K562 (cell line): ENCODE measurements at regions not wholly inside any gene's neighbourhood (a gene's known extent, or its start where the extent isn't known, plus 50 kb on each side); places are given as distances from the start of the nearest gene placed in this dataset.

Experiments
- ATAC-seq: fragments of 200-7000 bp; cut with Tn5 transposase; 3 replicates; pipeline ENCODE4 v1.9.1; 2020; ENCODE audit warnings: moderate library complexity
- BruUV-seq: library from RNA; stranded (reverse); fragments of 400-500 nt; replicated peaks from 2 replicates; lab custom pipeline; 2021; lab: Mats Ljungman, UMichigan
- CTCF ChIA-PET: fragments of 300-600 bp; formaldehyde crosslinking; extraction: SDS; loops from one replicate; lab custom pipeline; 2021; ENCODE audit warnings: low intra/inter-chr PET ratio; lab: Yijun Ruan, JAX
- POLR2A ChIA-PET: fragments of 300-600, 350-650 bp; sonication (Branson Sonifier 250); formaldehyde crosslinking; extraction: SDS; loops from one replicate; lab custom pipeline; 2021; ENCODE audit warnings: antibody characterized with exemption, inconsistent platforms; lab: Yijun Ruan, JAX
- DNase-seq, 4 experiments: peaks; one replicate each; pipeline versions ENCODE4 v3.0.0 to v3.0.0-alpha.2; 2011 to 2018; ENCODE audit warnings: low spot score in 3 of 4, mixed read lengths in 3 of 4; ENCODE audit errors: extremely low read depth in 1 of 4
- FAIRE-seq: peaks from 2 replicates; lab custom pipeline; 2011; peaks lifted over from hg19 to GRCh38; lab: Jason Lieb, UNC
- H2AFZ ChIP-seq: 2 replicates; pipeline ENCODE4 v1.6.0; 2011; ENCODE audit warnings: low read depth, low read length, control low read depth, inconsistent platforms
- H3K27ac ChIP-seq: fragments of 200-600 bp; 3 replicates; pipeline ENCODE4 v1.8.0; 2011; ENCODE audit warnings: low read depth, mild to moderate bottlenecking, control low read depth, inconsistent platforms, low read length, moderate library complexity, mixed read lengths; ENCODE audit errors: extremely low read depth
- H3K27me3 ChIP-seq, 2 experiments: fragments of 300-600 bp in 1 of 2; 2 replicates in 1 of 2; 3 replicates in 1 of 2; pipeline versions ENCODE4 v1.6.0 to v1.8.0; 2011; ENCODE audit warnings: inconsistent platforms in 2 of 2, low read length in 2 of 2, mild to moderate bottlenecking in 1 of 2, mixed read lengths in 1 of 2, moderate library complexity in 1 of 2; ENCODE audit not compliant: control insufficient read depth in 2 of 2, insufficient read depth in 2 of 2
- H3K36me3 ChIP-seq: fragments of 300-600 bp; 3 replicates; pipeline ENCODE4 v1.8.0; 2011; ENCODE audit warnings: mild to moderate bottlenecking, low read length, inconsistent platforms; ENCODE audit not compliant: control insufficient read depth, insufficient read depth
- H3K4me1 ChIP-seq, 2 experiments: fragments of 200-600 bp in 1 of 2; replicated peaks in 1 of 2; 2 replicates in 1 of 2; 3 replicates in 1 of 2; pipeline versions ENCODE4 v1.5.1 to v1.8.0; 2011; ENCODE audit warnings: inconsistent platforms in 2 of 2, low read length in 2 of 2, mild to moderate bottlenecking in 1 of 2, mixed read lengths in 1 of 2, moderate library complexity in 1 of 2; ENCODE audit not compliant: control insufficient read depth in 2 of 2, insufficient read depth in 2 of 2
- H3K4me2 ChIP-seq: 2 replicates; pipeline ENCODE4 v1.6.1; 2011; ENCODE audit warnings: low read length, control low read depth, inconsistent platforms, mixed read lengths; ENCODE audit not compliant: insufficient read depth
- H3K4me3 ChIP-seq: fragments of 200-600 bp; sonication (generic), shearing (Covaris generic); 2 replicates; pipeline ENCODE4 v1.5.1; 2016; ENCODE audit warnings: control low read depth, inconsistent platforms
- H3K79me2 ChIP-seq: fragments of 200-600 bp; 3 replicates; pipeline ENCODE4 v1.8.0; 2011; ENCODE audit warnings: low read length, inconsistent platforms; ENCODE audit not compliant: control insufficient read depth, insufficient read depth
- H3K9ac ChIP-seq, 2 experiments: 2 replicates each; pipeline versions ENCODE4 v1.6.0 to v1.6.1; 2011; ENCODE audit warnings: low read depth in 2 of 2, low read length in 2 of 2, control low read depth in 1 of 2, inconsistent platforms in 1 of 2, mild to moderate bottlenecking in 1 of 2, mixed read lengths in 1 of 2; ENCODE audit not compliant: insufficient read depth in 1 of 2
- H3K9me1 ChIP-seq: one replicate; pipeline ENCODE4 v1.6.0; 2011; ENCODE audit warnings: inconsistent platforms, mild to moderate bottlenecking, low read length, moderate library complexity; ENCODE audit not compliant: control insufficient read depth, insufficient read depth
- H3K9me3 ChIP-seq: replicated peaks from 2 replicates; pipeline ENCODE4 v1.5.1; 2011; ENCODE audit warnings: low read depth, low read length, inconsistent platforms; ENCODE audit not compliant: control insufficient read depth, insufficient read depth
- H4K20me1 ChIP-seq: replicated peaks from 2 replicates; pipeline ENCODE4 v1.6.1; 2011; ENCODE audit warnings: low read length, inconsistent platforms, mixed read lengths; ENCODE audit not compliant: control insufficient read depth, insufficient read depth
- FOXK1 ChIP-seq: sonication (generic); formaldehyde crosslinking; IDR thresholded peaks from 2 replicates; pipeline ENCODE4 v1.8.0; 2022; ENCODE audit warnings: missing genetic modification reagents, mild to moderate bottlenecking, borderline replicate concordance
- FOXK2 ChIP-seq, 2 experiments: fragments of 450-650 bp; IDR thresholded peaks in 1 of 2; conservative IDR thresholded peaks in 1 of 2; 2 replicates each; pipeline ENCODE4 v1.6.1; 2016; ENCODE audit warnings: low read depth in 2 of 2, mild to moderate bottlenecking in 1 of 2
- HMG20B ChIP-seq: fragments of 250-450 bp; sonication (Bioruptor Pico); IDR thresholded peaks from 2 replicates; pipeline ENCODE4 v1.5.0; 2021; ENCODE audit warnings: mild to moderate bottlenecking
- SREBF1 ChIP-seq: fragments of 150-350 bp; IDR thresholded peaks from 2 replicates; pipeline ENCODE4 v1.6.1; 2014; ENCODE audit warnings: antibody characterized with exemption, low read depth, low read length, borderline replicate concordance
- ZNF263 ChIP-seq: sonication (generic); formaldehyde crosslinking; IDR thresholded peaks from 2 replicates; pipeline ENCODE4 v1.8.0; 2022; ENCODE audit warnings: mild to moderate bottlenecking, missing genetic modification reagents, borderline replicate concordance
- ZNF695 ChIP-seq: fragments of 450-650 bp; formaldehyde crosslinking; IDR thresholded peaks from 2 replicates; pipeline ENCODE4 v1.4.0; 2020; ENCODE audit warnings: mild to moderate bottlenecking, moderate library complexity
- WGBS: fragments of 100-300 bp; shearing (Covaris generic); methylation state at CpG from one replicate; pipeline ENCODE4 v1.1.6; 2016; ENCODE audit warnings: low coverage, mixed read lengths; ENCODE audit not compliant: insufficient coverage; ENCODE audit errors: missing lambda C conversion rate; 5-methylcytosine and 5-hydroxymethylcytosine counted together
- in situ Hi-C: fragments of 300-500 bp; cut with MboI; formaldehyde crosslinking; loops from 4 replicates; pipeline ENCODE4 v1.15.0; 2018; ENCODE audit warnings: inconsistent platforms, mixed read lengths
- intact Hi-C: fragments of 100-400 bp; cut with micrococcal nuclease; formaldehyde crosslinking; loops from 2 replicates; pipeline ENCODE4 v1.14.2; 2022
- TF ChIP-seq, protein P1 (sequence below): IDR thresholded peaks from 2 replicates; pipeline ENCODE4 v1.6.1; 2016; ENCODE audit warnings: missing genetic modification characterization, missing compliant biosample characterization
- TF ChIP-seq, protein P2 (sequence below), 2 experiments: fragments of 450-650 bp; IDR thresholded peaks; 2 replicates each; pipeline ENCODE4 v1.6.1; 2018; ENCODE audit warnings: mild to moderate bottlenecking in 2 of 2, low read depth in 1 of 2; ENCODE audit not compliant: partially characterized antibody in 2 of 2

DNA sequence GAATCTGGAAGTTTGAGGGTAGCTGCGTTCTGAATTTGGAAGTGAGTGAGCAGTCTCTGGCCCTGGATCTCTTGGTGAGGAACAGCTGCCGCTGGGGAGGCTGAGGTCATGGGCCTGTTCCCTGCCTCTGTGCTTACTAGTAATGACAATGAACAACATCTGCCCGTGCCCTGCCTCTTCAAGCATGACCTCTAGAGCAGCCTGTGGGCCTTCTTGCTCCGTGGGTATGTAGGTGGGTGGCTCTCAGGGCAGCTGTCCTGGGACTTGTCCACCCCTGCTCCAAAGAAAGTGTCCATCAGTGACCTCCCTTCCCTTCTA lies 186.2 kb downstream of the CXCL12 start (continued):
- TF ChIP-seq, protein P1, sequence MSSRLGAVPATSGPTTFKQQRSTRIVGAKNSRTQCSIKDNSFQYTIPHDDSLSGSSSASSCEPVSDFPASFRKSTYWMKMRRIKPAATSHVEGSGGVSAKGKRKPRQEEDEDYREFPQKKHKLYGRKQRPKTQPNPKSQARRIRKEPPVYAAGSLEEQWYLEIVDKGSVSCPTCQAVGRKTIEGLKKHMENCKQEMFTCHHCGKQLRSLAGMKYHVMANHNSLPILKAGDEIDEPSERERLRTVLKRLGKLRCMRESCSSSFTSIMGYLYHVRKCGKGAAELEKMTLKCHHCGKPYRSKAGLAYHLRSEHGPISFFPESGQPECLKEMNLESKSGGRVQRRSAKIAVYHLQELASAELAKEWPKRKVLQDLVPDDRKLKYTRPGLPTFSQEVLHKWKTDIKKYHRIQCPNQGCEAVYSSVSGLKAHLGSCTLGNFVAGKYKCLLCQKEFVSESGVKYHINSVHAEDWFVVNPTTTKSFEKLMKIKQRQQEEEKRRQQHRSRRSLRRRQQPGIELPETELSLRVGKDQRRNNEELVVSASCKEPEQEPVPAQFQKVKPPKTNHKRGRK (tag) = no peak

DNA sequence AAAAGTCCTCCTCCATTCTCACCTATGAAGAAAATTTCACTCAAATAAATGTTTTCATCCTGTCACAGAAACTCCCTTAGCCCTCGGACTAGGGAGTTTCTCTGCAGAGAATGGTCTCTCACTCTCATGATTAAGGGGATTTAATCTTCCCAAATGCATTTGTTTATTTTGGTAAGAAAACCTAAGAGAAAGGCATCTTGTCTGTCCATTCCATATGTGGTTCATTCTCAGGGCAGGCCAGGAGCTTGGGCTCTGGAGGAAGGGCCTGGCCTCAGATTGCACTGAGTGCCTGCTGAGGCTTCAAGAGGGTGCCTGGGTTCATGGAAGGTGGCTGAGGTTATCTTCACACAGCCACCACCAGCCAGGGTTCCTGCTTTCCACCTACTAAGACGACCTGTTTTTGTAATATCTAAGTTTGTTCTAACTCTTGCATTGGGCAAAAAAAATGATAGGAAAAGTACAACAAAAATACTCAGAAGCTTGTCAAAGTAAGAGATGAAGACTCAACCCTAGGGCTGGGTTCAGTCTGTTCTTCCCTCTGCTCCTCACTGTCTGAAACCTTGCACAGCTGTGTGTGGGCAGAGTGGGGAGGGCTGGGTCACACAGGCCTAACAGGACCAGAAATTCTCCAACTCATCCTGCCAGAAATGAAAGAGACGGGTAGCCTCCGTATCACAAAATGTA lies 186.7 kb downstream of the CXCL12 start:
- H2AFZ ChIP-seq = no peak overlapping the region
- intact Hi-C loops (no loop called here), in situ Hi-C loops (no loop called here)
- no peaks in the 10 kb centered on the region for H3K36me3 ChIP-seq
- ChIA-PET POLR2A (interaction anchor here (0.6 kb wide), 1 partner anchor 1648 kb away, joined by 5 read pairs; no protein-coding TSS in a partner anchor), CTCF (no interaction called here)
- H3K4me1 ChIP-seq = no peaks in the 10 kb centered on the region
- DNase-seq (no peak), ATAC-seq (no peak), FAIRE-seq (no peak)
- no peaks in the 10 kb centered on the region for H3K9me1 ChIP-seq
- H3K79me2 ChIP-seq = no peaks in the 10 kb centered on the region
- no peak overlapping the region for H3K4me2 ChIP-seq
- no peak overlapping the region for H3K4me3 ChIP-seq
- TF ChIP-seq FOXK2 (conservative IDR thresholded peaks at IDR 0.05 in 1 of 2, IDR thresholded peaks at IDR 0.05 in 1 of 2; ENCODE audit: low read depth in 2 of 2) (no peak), ZNF263 (no peak), HMG20B (CRISPR knock-in tag) (no peak), ZNF695 (no peak), SREBF1 (no peak), FOXK1 (CRISPR knock-in tag) (no peak)
- TF ChIP-seq, protein P2, sequence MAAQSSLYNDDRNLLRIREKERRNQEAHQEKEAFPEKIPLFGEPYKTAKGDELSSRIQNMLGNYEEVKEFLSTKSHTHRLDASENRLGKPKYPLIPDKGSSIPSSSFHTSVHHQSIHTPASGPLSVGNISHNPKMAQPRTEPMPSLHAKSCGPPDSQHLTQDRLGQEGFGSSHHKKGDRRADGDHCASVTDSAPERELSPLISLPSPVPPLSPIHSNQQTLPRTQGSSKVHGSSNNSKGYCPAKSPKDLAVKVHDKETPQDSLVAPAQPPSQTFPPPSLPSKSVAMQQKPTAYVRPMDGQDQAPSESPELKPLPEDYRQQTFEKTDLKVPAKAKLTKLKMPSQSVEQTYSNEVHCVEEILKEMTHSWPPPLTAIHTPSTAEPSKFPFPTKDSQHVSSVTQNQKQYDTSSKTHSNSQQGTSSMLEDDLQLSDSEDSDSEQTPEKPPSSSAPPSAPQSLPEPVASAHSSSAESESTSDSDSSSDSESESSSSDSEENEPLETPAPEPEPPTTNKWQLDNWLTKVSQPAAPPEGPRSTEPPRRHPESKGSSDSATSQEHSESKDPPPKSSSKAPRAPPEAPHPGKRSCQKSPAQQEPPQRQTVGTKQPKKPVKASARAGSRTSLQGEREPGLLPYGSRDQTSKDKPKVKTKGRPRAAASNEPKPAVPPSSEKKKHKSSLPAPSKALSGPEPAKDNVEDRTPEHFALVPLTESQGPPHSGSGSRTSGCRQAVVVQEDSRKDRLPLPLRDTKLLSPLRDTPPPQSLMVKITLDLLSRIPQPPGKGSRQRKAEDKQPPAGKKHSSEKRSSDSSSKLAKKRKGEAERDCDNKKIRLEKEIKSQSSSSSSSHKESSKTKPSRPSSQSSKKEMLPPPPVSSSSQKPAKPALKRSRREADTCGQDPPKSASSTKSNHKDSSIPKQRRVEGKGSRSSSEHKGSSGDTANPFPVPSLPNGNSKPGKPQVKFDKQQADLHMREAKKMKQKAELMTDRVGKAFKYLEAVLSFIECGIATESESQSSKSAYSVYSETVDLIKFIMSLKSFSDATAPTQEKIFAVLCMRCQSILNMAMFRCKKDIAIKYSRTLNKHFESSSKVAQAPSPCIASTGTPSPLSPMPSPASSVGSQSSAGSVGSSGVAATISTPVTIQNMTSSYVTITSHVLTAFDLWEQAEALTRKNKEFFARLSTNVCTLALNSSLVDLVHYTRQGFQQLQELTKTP (IDR thresholded peaks at IDR 0.05; ENCODE audit: low read depth in 1 of 2, partially characterized antibody in 2 of 2) = no peak
- no peaks in the 10 kb centered on the region for H3K9me3 ChIP-seq
- WGBS = 0% methylated on average over 4 of the region's 4 CpGs
- BruUV-seq = no TSS peak
- H3K27ac ChIP-seq = no peak overlapping the region
- H4K20me1 ChIP-seq = no peaks in the 10 kb centered on the region
- H3K9ac ChIP-seq = no peak overlapping the region
- H3K27me3 ChIP-seq = peaks cover 0 to 28% of the 10 kb centered on the region in 2 experiments; a peak in 2 of 5 replicates
